IMR-90 (cell line): ENCODE measurements at regions not wholly inside any gene's neighbourhood (a gene's known extent, or its start where the extent isn't known, plus 50 kb on each side); places are given as distances from the start of the nearest gene placed in this dataset.

Source experiments
- ATAC-seq: fragments of 200-7000 bp; cut with Tn5 transposase; 2 replicates; pipeline ENCODE4 v1.9.1; 2020; ENCODE audit warnings: low read depth, mild to moderate bottlenecking, moderate library complexity
- BruUV-seq: library from RNA; stranded (reverse); fragments of 400-500 nt; replicated peaks from 2 replicates; lab custom pipeline; 2021; lab: Mats Ljungman, UMichigan
- CTCF ChIA-PET: fragments of 300-600 bp; formaldehyde crosslinking; extraction: SDS; loops from one replicate; lab custom pipeline; 2021; ENCODE audit warnings: antibody characterized with exemption; lab: Yijun Ruan, JAX
- POLR2A ChIA-PET: fragments of 300-600 bp; sonication (Branson Sonifier 250); formaldehyde crosslinking; loops from one replicate; lab custom pipeline; 2022; ENCODE audit warnings: antibody characterized with exemption; ENCODE audit not compliant: unreplicated experiment; lab: Charles Lee
- DNase-seq: peaks from one replicate; pipeline ENCODE4 v3.0.0; 2013
- H2AFZ ChIP-seq: replicated peaks from 2 replicates; pipeline ENCODE3; 2013; ENCODE audit warnings: low read length, mild to moderate bottlenecking; ENCODE audit not compliant: poor library complexity
- H2AK5ac ChIP-seq: 2 replicates; pipeline ENCODE4 v1.6.1; 2013; ENCODE audit warnings: low read depth, low read length, inconsistent platforms
- H2AK9ac ChIP-seq: replicated peaks from 2 replicates; pipeline ENCODE3; 2013; ENCODE audit warnings: mild to moderate bottlenecking, low read depth, low read length, moderate library complexity; ENCODE audit not compliant: poor library complexity
- H2BK120ac ChIP-seq: 2 replicates; pipeline ENCODE4 v1.6.1; 2013; ENCODE audit warnings: low read depth, low read length, inconsistent platforms
- H2BK15ac ChIP-seq: 3 replicates; pipeline ENCODE4 v1.6.1; 2013; ENCODE audit warnings: low read depth, low read length, inconsistent platforms
- H2BK20ac ChIP-seq: 2 replicates; pipeline ENCODE4 v1.6.1; 2013; ENCODE audit warnings: low read depth, mild to moderate bottlenecking, inconsistent platforms, low read length, moderate library complexity
- H2BK5ac ChIP-seq: 2 replicates; pipeline ENCODE4 v1.6.1; 2013; ENCODE audit warnings: mild to moderate bottlenecking, low read depth, low read length, inconsistent platforms; ENCODE audit not compliant: poor library complexity, severe bottlenecking
- H3K14ac ChIP-seq: replicated peaks from 2 replicates; pipeline ENCODE4 v1.6.1; 2013; ENCODE audit warnings: low read depth, low read length, inconsistent platforms
- H3K18ac ChIP-seq: 2 replicates; pipeline ENCODE4 v1.6.1; 2013; ENCODE audit warnings: low read depth, low read length, control low read depth
- H3K23ac ChIP-seq: 2 replicates; pipeline ENCODE4 v1.6.1; 2013; ENCODE audit warnings: low read depth, low read length, inconsistent platforms
- H3K27ac ChIP-seq: 2 replicates; pipeline ENCODE4 v1.5.1; 2013; ENCODE audit warnings: mild to moderate bottlenecking, control low read depth, low read length; ENCODE audit not compliant: insufficient read depth
- H3K27me3 ChIP-seq: 2 replicates; pipeline ENCODE4 v1.6.1; 2013; ENCODE audit warnings: low read length; ENCODE audit not compliant: control insufficient read depth, insufficient read depth
- H3K36me3 ChIP-seq: 2 replicates; pipeline ENCODE4 v1.6.1; 2013; ENCODE audit warnings: low read length, mixed read lengths; ENCODE audit not compliant: control insufficient read depth, insufficient read depth
- H3K4ac ChIP-seq: 2 replicates; pipeline ENCODE4 v1.6.1; 2013; ENCODE audit warnings: low read depth, low read length, inconsistent platforms
- H3K4me1 ChIP-seq: 2 replicates; pipeline ENCODE4 v1.6.1; 2013; ENCODE audit warnings: low read length, mixed read lengths; ENCODE audit not compliant: control insufficient read depth, insufficient read depth
- H3K4me2 ChIP-seq: 2 replicates; pipeline ENCODE4 v1.6.1; 2013; ENCODE audit warnings: low read depth, mild to moderate bottlenecking, control low read depth, low read length, moderate library complexity
- H3K4me3 ChIP-seq: 2 replicates; pipeline ENCODE4 v1.5.1; 2013; ENCODE audit warnings: low read depth, mild to moderate bottlenecking, control low read depth, low read length, moderate library complexity; ENCODE audit not compliant: insufficient read depth
- H3K56ac ChIP-seq: 2 replicates; pipeline ENCODE4 v1.6.1; 2013; ENCODE audit warnings: low read length, inconsistent platforms; ENCODE audit not compliant: insufficient read depth; ENCODE audit errors: extremely low read depth
- H3K79me1 ChIP-seq, 2 experiments: 2 replicates each; pipeline ENCODE4 v1.6.1; 2013; ENCODE audit warnings: low read length in 2 of 2, inconsistent platforms in 1 of 2, low read depth in 1 of 2
- H3K9ac ChIP-seq: 2 replicates; pipeline ENCODE4 v1.6.1; 2013; ENCODE audit warnings: low read depth, low read length, control low read depth
- H3K9me1 ChIP-seq: 2 replicates; pipeline ENCODE4 v1.6.1; 2013; ENCODE audit warnings: low read length, inconsistent platforms; ENCODE audit not compliant: insufficient read depth
- H3K9me3 ChIP-seq: 2 replicates; pipeline ENCODE4 v1.6.1; 2013; ENCODE audit warnings: low read length; ENCODE audit not compliant: control insufficient read depth, insufficient read depth
- H4K20me1 ChIP-seq: 2 replicates; pipeline ENCODE4 v1.6.1; 2013; ENCODE audit warnings: low read length, inconsistent platforms; ENCODE audit not compliant: insufficient read depth
- H4K5ac ChIP-seq: 2 replicates; pipeline ENCODE4 v1.6.1; 2013; ENCODE audit warnings: mild to moderate bottlenecking, low read depth, low read length, control low read depth
- H4K8ac ChIP-seq, 2 experiments: 2 replicates each; pipeline ENCODE4 v1.6.1; 2013; ENCODE audit warnings: low read depth in 2 of 2, low read length in 2 of 2, control low read depth in 1 of 2, inconsistent platforms in 1 of 2
- H4K91ac ChIP-seq: 2 replicates; pipeline ENCODE4 v1.6.1; 2013; ENCODE audit warnings: low read depth, low read length, inconsistent platforms; ENCODE audit not compliant: insufficient read depth
- BHLHE40 ChIP-seq: fragments of 150-350 bp; IDR thresholded peaks from 2 replicates; pipeline ENCODE4 v1.6.1; 2016; ENCODE audit warnings: mild to moderate bottlenecking, low read depth, low read length
- CEBPB ChIP-seq: IDR thresholded peaks from 2 replicates; pipeline ENCODE4 v1.6.1; 2012; ENCODE audit warnings: low read depth, low read length, improper control_type of control experiment
- CHD1 ChIP-seq: IDR thresholded peaks from 2 replicates; pipeline ENCODE4 v1.6.1; 2012; ENCODE audit warnings: low read depth, low read length, improper control_type of control experiment
- CTCF ChIP-seq: conservative IDR thresholded peaks from 2 replicates; pipeline ENCODE4 v1.5.1; 2012; ENCODE audit warnings: mild to moderate bottlenecking, low read depth, low read length, improper control_type of control experiment
- FOS ChIP-seq: fragments of 150-350 bp; IDR thresholded peaks from 2 replicates; pipeline ENCODE4 v1.6.1; 2016; ENCODE audit warnings: low read depth, low read length
- MAFK ChIP-seq: IDR thresholded peaks from 2 replicates; pipeline ENCODE4 v1.6.1; 2012; ENCODE audit warnings: low read depth, low read length, improper control_type of control experiment
- MAZ ChIP-seq: IDR thresholded peaks from 2 replicates; pipeline ENCODE4 v1.6.1; 2012; ENCODE audit warnings: low read depth, mild to moderate bottlenecking, low read length, improper control_type of control experiment, moderate library complexity, borderline replicate concordance
- POLR2A ChIP-seq: IDR thresholded peaks from 2 replicates; pipeline ENCODE4 v1.6.1; 2012; ENCODE audit warnings: mild to moderate bottlenecking, low read depth, low read length
- RAD21 ChIP-seq: IDR thresholded peaks from 2 replicates; pipeline ENCODE4 v1.6.1; 2012; ENCODE audit warnings: low read length, improper control_type of control experiment
- RCOR1 ChIP-seq: IDR thresholded peaks from 2 replicates; pipeline ENCODE4 v1.6.1; 2012; ENCODE audit warnings: mild to moderate bottlenecking, low read length, improper control_type of control experiment; ENCODE audit not compliant: insufficient replicate concordance
- SMC3 ChIP-seq: fragments of 150-350 bp; IDR thresholded peaks from 2 replicates; pipeline ENCODE4 v1.6.1; 2016; ENCODE audit warnings: low read depth, mild to moderate bottlenecking, antibody characterized with exemption, low read length, moderate library complexity
- USF2 ChIP-seq: fragments of 150-350 bp; IDR thresholded peaks from 2 replicates; pipeline ENCODE4 v1.6.1; 2017; ENCODE audit warnings: mild to moderate bottlenecking, antibody characterized with exemption, low read length, low read depth
- WGBS, 2 experiments: methylation state at CpG; one replicate each; pipeline versions ENCODE4 v1.1.5 to v1.1.7; 2013; ENCODE audit warnings: missing lambda C conversion rate in 2 of 2; ENCODE audit not compliant: insufficient read length in 1 of 2; ENCODE audit errors: extremely low coverage in 2 of 2; 5-methylcytosine and 5-hydroxymethylcytosine counted together
- dilution Hi-C: fragments of 300-500 bp; cut with HindIII; formaldehyde crosslinking; loops from one replicate; pipeline ENCODE4 v1.14.3; 2018; ENCODE audit warnings: low sequenced_read_pairs; ENCODE audit not compliant: unreplicated experiment
- in situ Hi-C: fragments of 300-500 bp; cut with MboI; formaldehyde crosslinking; loops from 3 replicates; pipeline ENCODE4 v1.14.3; 2019; ENCODE audit warnings: low sequenced_read_pairs, inconsistent platforms, mixed read lengths
- intact Hi-C: fragments of 100-400 bp; cut with micrococcal nuclease; formaldehyde crosslinking; loops from 2 replicates; pipeline ENCODE4 v1.10.0; 2022
- TF ChIP-seq, protein P1 (sequence below): fragments of 150-350 bp; IDR thresholded peaks from 2 replicates; pipeline ENCODE4 v1.6.1; 2016; ENCODE audit warnings: low read depth, mild to moderate bottlenecking, low read length, moderate library complexity, borderline replicate concordance

DNA sequence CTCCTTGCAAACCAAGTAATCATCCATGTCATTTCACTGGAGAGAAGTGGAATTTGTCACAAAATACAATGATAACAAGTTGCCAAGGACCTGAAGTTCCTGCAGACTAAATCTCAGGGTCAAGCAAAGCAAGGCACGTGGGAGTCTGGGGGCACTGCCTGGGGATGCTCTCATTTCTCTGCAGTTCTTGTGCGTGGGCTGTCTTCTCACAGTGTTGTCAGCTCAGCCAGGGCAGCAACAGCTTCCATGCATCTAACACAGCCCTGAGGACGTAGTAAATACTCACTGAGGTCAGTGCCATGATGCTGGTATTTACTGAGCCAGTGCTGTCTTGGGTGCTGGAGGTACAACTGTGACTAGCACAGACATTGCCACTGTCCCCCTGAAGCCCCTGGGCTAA lies 62.9 kb upstream of the CMKLR1 start:
- no peaks in the 10 kb centered on the region for H4K20me1 ChIP-seq
- WGBS, 2 experiments: no CpG with 5 or more reads among the region's 3 CpGs

More for the DNA sequence above, 62.9 kb upstream of the CMKLR1 start:
- H3K4ac ChIP-seq: no peak overlapping the region
- no peaks in the 10 kb centered on the region for H3K9me1 ChIP-seq
- H3K27ac ChIP-seq: no peak overlapping the region
- no peak overlapping the region for H3K23ac ChIP-seq
- POLR2A ChIA-PET: no interaction called here
- H3K4me3 ChIP-seq: no peak overlapping the region
- H2AK5ac ChIP-seq: no peak overlapping the region
- no peak overlapping the region for H4K5ac ChIP-seq
- dilution Hi-C loops: no loop called here
- no peak overlapping the region for H3K14ac ChIP-seq
- in situ Hi-C loops: no loop called here
- no peak overlapping the region for H4K91ac ChIP-seq
- no peak overlapping the region for H2BK15ac ChIP-seq
- H3K9me3 ChIP-seq: no peaks in the 10 kb centered on the region; the same call in 1 of the 2 replicates
- intact Hi-C loops: no loop called here
- H3K9ac ChIP-seq: no peak overlapping the region
- no peak overlapping the region for H2BK5ac ChIP-seq
- no peak overlapping the region for H2BK120ac ChIP-seq
- no peak for TF ChIP-seq SMC3
- TF ChIP-seq CTCF: no peak
- TF ChIP-seq, protein P1, sequence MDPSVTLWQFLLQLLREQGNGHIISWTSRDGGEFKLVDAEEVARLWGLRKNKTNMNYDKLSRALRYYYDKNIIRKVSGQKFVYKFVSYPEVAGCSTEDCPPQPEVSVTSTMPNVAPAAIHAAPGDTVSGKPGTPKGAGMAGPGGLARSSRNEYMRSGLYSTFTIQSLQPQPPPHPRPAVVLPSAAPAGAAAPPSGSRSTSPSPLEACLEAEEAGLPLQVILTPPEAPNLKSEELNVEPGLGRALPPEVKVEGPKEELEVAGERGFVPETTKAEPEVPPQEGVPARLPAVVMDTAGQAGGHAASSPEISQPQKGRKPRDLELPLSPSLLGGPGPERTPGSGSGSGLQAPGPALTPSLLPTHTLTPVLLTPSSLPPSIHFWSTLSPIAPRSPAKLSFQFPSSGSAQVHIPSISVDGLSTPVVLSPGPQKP: no peak
- TF ChIP-seq USF2: no peak
- no peak for TF ChIP-seq RCOR1
- TF ChIP-seq POLR2A: no peak
- TF ChIP-seq CEBPB: no peak
- TF ChIP-seq MAZ: no peak
- TF ChIP-seq FOS: no peak
- TF ChIP-seq BHLHE40: no peak
- no peak for TF ChIP-seq MAFK
- TF ChIP-seq CHD1: no peak
- no peak for TF ChIP-seq RAD21
- H2BK20ac ChIP-seq: no peak overlapping the region
- no peak overlapping the region for H2AK9ac ChIP-seq
- H3K36me3 ChIP-seq: no peaks in the 10 kb centered on the region
- H2AFZ ChIP-seq: no peak overlapping the region
- no TSS peak for BruUV-seq
- H3K56ac ChIP-seq: no peak overlapping the region
- no peaks in the 10 kb centered on the region for H3K4me1 ChIP-seq
- DNase-seq (no peak), ATAC-seq (no peak)
- no peak overlapping the region for H3K18ac ChIP-seq
- no peaks in the 10 kb centered on the region for H3K27me3 ChIP-seq
- H4K8ac ChIP-seq: no peak overlapping the region
- CTCF ChIA-PET: no interaction called here
- H3K4me2 ChIP-seq: no peak overlapping the region
- no peaks in the 10 kb centered on the region for H3K79me1 ChIP-seq
